Choroid plexus epithelial cell (primary cell): ENCODE measurements at regions not wholly inside any gene's neighbourhood (a gene's known extent, or its start where the extent isn't known, plus 50 kb on each side); places are given as distances from the start of the nearest gene placed in this dataset.
A peak's percentile ranks its signal among the peaks of the same experiment; 100 is the strongest.
"Not testable (repeated sequence)": the region's sequence is repeated elsewhere in the genome, so short reads cannot be mapped to it uniquely, and the experiment has no call there.

Experiments used
- DNase-seq: peaks from one replicate; pipeline ENCODE4 v3.0.0-alpha.2; 2010; ENCODE audit warnings: low read depth
- H3K4me3 ChIP-seq: 2 replicates; pipeline ENCODE4 v1.5.1; 2011; ENCODE audit warnings: low read depth, mild to moderate bottlenecking, control low read depth, low read length, moderate library complexity
- CTCF ChIP-seq: conservative IDR thresholded peaks from 2 replicates; pipeline ENCODE4 v1.5.1; 2011; ENCODE audit warnings: low read depth, mild to moderate bottlenecking, control low read depth, inconsistent platforms, low read length, moderate library complexity

GRCh38 chr9:16290169-16290568 lies 580.3 kb downstream of the BNC2 start:
- peak; percentile 11 for TF ChIP-seq CTCF
- no peak overlapping the region for H3K4me3 ChIP-seq
- no peak for DNase-seq

- DNase-seq: no peak
- H3K4me3 ChIP-seq: no peak overlapping the region
- no peak for TF ChIP-seq CTCF
Observed at GRCh38 chr9:16291921-16292320, 578.5 kb downstream of the BNC2 start.

- no peak for TF ChIP-seq CTCF
- DNase-seq: no peak
- no peak overlapping the region for H3K4me3 ChIP-seq
Observed at GRCh38 chr9:16293610-16294009, 576.9 kb downstream of the BNC2 start.

GRCh38 chr9:16294133-16294770 lies 576.2 kb downstream of the BNC2 start:
- no peak overlapping the region for H3K4me3 ChIP-seq
- no peak for TF ChIP-seq CTCF
- no peak for DNase-seq

- not testable (repeated sequence) for DNase-seq
Observed at GRCh38 chr9:16294940-16295339, 575.5 kb downstream of the BNC2 start.

GRCh38 chr9:16299368-16299767 lies 571.1 kb downstream of the BNC2 start:
- H3K4me3 ChIP-seq, DNase-seq: not testable (repeated sequence)

More at GRCh38 chr9:16294940-16295339, 575.5 kb downstream of the BNC2 start:
- not testable (repeated sequence) for H3K4me3 ChIP-seq

- DNase-seq: no peak
- no peak for TF ChIP-seq CTCF
- no peak overlapping the region for H3K4me3 ChIP-seq
Observed at GRCh38 chr9:16303506-16303905, 567.0 kb downstream of the BNC2 start.

GRCh38 chr9:16304301-16304700 lies 566.2 kb downstream of the BNC2 start:
- no peak for TF ChIP-seq CTCF
- H3K4me3 ChIP-seq: no peak overlapping the region
- no peak for DNase-seq
